ENCODE measurements at regions not wholly inside any gene's neighbourhood (a gene's known extent, or its start where the extent isn't known, plus 50 kb on each side); places are given as distances from the start of the nearest gene placed in this dataset.

GRCh38 chr5:167993771-167994170, 297.7 kb upstream of the WWC1 start:
- ChIA-PET CTCF (no interaction called here), POLR2A (no interaction called here)
- H3K27ac Mint-ChIP-seq = no peak overlapping the region
- H3K4me3 Mint-ChIP-seq = no peak overlapping the region
- no peak for DNase-seq
- H3K4me1 Mint-ChIP-seq (ENCODE audit: low read depth) = no peaks in the 10 kb centered on the region
- H3K27me3 Mint-ChIP-seq = no peaks in the 10 kb centered on the region
- intact Hi-C loops (cut with micrococcal nuclease) = no loop called here
- H3K9me3 Mint-ChIP-seq = no peaks in the 10 kb centered on the region
- H3K36me3 Mint-ChIP-seq = no peaks in the 10 kb centered on the region

DNA sequence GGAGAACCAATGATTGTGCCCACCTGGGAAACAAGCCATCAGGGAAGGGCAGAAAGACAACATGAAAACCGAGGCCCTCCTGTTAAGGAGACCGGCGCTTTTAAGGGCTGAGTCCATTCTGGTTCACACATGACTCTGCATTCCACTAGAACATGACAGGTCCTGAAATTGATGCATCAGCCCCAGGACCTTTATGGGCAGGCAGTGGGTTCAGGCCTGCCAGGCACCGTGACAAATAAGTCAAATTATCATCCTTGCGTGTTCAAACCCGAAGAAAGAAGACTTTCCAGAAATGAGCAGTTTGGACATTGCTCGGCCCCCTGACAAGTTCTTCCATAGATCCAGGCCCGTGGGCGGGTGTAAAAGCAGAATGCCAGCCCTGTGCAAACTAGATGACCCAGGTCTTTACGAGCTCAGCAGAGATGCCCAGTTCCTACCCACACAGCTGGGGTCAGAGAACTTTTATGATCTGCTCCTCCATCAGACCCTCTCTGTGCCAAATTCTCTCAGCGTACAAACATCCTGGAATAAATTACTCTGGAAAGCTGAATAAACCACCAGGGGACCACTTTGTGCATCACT, 295.5 kb upstream of the WWC1 start:
- H3K27ac Mint-ChIP-seq = no peak overlapping the region

GRCh38 chr5:167998148-167998767, 293.2 kb upstream of the WWC1 start:
- no peak for DNase-seq
- no peaks in the 10 kb centered on the region for H3K27me3 Mint-ChIP-seq
- H3K4me1 Mint-ChIP-seq (ENCODE audit: low read depth) = no peaks in the 10 kb centered on the region
- no peaks in the 10 kb centered on the region for H3K36me3 Mint-ChIP-seq
- intact Hi-C loops (cut with micrococcal nuclease) = no loop called here
- ChIA-PET POLR2A (no interaction called here), CTCF (interaction anchor here (1.2 kb wide), 1 partner anchor 58 kb away, joined by 3 read pairs; no protein-coding TSS in a partner anchor)
- no peak overlapping the region for H3K4me3 Mint-ChIP-seq
- H3K27ac Mint-ChIP-seq = no peak overlapping the region
- H3K9me3 Mint-ChIP-seq = no peaks in the 10 kb centered on the region

More for the DNA sequence above, 295.5 kb upstream of the WWC1 start:
- Mint-ChIP-seq H3K9me3 (no peaks in the 10 kb centered on the region), H3K27me3 (no peaks in the 10 kb centered on the region), H3K4me1 (ENCODE audit: low read depth) (no peaks in the 10 kb centered on the region), H3K4me3 (no peak overlapping the region), H3K36me3 (no peaks in the 10 kb centered on the region)
- intact Hi-C loops (cut with micrococcal nuclease) = no loop called here
- ChIA-PET POLR2A (no interaction called here), CTCF (no interaction called here)
- no peak for DNase-seq

DNA sequence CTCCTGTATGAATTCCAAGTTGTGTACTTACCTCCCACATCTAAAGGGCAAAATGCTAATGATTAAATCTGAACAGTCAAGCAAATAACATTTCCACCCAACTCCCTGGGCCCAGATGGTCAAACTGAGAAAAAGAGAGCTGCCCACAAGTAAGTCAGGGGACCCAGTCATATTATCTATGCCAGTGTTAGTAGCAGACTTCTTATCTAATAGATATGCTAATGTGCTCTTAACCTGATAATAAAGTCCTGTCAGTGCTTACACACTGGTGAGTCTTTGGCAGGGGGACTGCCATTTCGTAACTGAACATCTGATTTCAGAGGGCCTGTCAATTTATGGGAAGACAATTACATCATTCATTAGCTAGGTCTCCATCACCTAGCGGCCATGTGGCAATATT, 292.3 kb upstream of the WWC1 start:
- Mint-ChIP-seq H3K27ac (no peak overlapping the region), H3K27me3 (no peaks in the 10 kb centered on the region), H3K36me3 (no peaks in the 10 kb centered on the region), H3K9me3 (no peaks in the 10 kb centered on the region), H3K4me1 (ENCODE audit: low read depth) (no peaks in the 10 kb centered on the region), H3K4me3 (no peak overlapping the region)
- ChIA-PET CTCF (no interaction called here), POLR2A (no interaction called here)
- no peak for DNase-seq
- intact Hi-C loops (cut with micrococcal nuclease) = no loop called here

DNA sequence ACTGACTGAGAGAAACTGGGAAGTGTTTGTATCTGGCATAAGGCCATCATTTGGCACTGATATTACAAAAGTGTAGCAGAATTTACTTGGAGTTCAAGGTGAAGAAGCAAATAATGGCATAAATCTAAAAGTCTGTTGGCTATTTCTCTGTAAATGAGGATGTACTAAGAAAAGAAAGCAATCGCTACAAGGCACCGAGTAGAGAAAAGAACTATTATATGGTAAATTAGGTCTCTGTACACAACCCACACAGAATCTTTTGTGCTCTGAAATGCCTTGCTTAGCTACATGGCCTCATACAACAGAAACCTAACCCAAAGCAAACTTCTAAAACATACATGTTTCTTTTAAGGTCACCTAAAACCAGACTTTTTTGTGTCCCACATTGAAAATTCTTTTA, 290.1 kb upstream of the WWC1 start:
- H3K27ac Mint-ChIP-seq = no peak overlapping the region
- ChIA-PET POLR2A (no interaction called here), CTCF (no interaction called here)
- no peak overlapping the region for H3K4me3 Mint-ChIP-seq
- DNase-seq = no peak
- H3K36me3 Mint-ChIP-seq = no peaks in the 10 kb centered on the region
- H3K9me3 Mint-ChIP-seq = no peaks in the 10 kb centered on the region
- peaks cover 1% of the 10 kb centered on the region for H3K27me3 Mint-ChIP-seq
- intact Hi-C loops (cut with micrococcal nuclease) = no loop called here
- H3K4me1 Mint-ChIP-seq (ENCODE audit: low read depth) = no peaks in the 10 kb centered on the region

DNA sequence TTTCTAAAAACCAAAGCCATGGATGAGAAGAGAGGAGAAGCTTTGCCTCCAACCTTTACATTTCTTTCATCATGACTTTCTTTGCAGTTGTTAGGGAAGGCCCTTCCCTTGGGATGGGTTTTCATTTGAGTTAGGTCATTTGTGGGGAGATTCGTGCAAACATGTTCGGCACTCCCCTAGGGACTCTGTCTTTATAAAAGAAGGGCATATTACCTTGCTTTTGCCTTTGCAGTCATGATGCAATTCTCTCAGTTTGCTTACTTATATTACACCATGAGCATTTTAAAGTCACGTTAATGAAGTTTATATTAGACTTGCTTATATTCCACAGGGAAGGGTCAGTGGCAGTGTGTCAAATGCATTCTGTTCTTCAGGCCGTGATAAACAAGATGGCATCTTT, 289.3 kb upstream of the WWC1 start:
- no peak for DNase-seq
- no peaks in the 10 kb centered on the region for H3K9me3 Mint-ChIP-seq
- no peak overlapping the region for H3K4me3 Mint-ChIP-seq
- ChIA-PET CTCF (no interaction called here), POLR2A (no interaction called here)
- H3K27ac Mint-ChIP-seq = no peak overlapping the region
- peaks cover 1% of the 10 kb centered on the region for H3K27me3 Mint-ChIP-seq
- H3K4me1 Mint-ChIP-seq (ENCODE audit: low read depth) = no peaks in the 10 kb centered on the region
- intact Hi-C loops (cut with micrococcal nuclease) = no loop called here
- no peaks in the 10 kb centered on the region for H3K36me3 Mint-ChIP-seq

GRCh38 chr5:168005093-168005492, 286.4 kb upstream of the WWC1 start:
- intact Hi-C loops (cut with micrococcal nuclease) = no loop called here
- no peaks in the 10 kb centered on the region for H3K9me3 Mint-ChIP-seq
- CTCF ChIA-PET = no interaction called here
- peaks cover 1% of the 10 kb centered on the region for H3K27me3 Mint-ChIP-seq
- no peak for DNase-seq
- H3K27ac Mint-ChIP-seq = no peak overlapping the region
- no peaks in the 10 kb centered on the region for H3K36me3 Mint-ChIP-seq
- H3K4me3 Mint-ChIP-seq = no peak overlapping the region
- H3K4me1 Mint-ChIP-seq (ENCODE audit: low read depth) = no peaks in the 10 kb centered on the region
- POLR2A ChIA-PET = no interaction called here

- POLR2A ChIA-PET = no interaction called here
Measured at GRCh38 chr5:168005936-168006335, 285.5 kb upstream of the WWC1 start.

GRCh38 chr5:168006456-168007130, 284.9 kb upstream of the WWC1 start:
- CTCF ChIA-PET = no interaction called here

More at GRCh38 chr5:168005936-168006335, 285.5 kb upstream of the WWC1 start:
- Mint-ChIP-seq H3K4me1 (ENCODE audit: low read depth) (no peaks in the 10 kb centered on the region), H3K36me3 (no peaks in the 10 kb centered on the region), H3K27me3 (peaks cover 1% of the 10 kb centered on the region), H3K4me3 (no peak overlapping the region), H3K9me3 (no peaks in the 10 kb centered on the region), H3K27ac (no peak overlapping the region)
- CTCF ChIA-PET = no interaction called here
- DNase-seq = no peak
- intact Hi-C loops (cut with micrococcal nuclease) = no loop called here

DNA sequence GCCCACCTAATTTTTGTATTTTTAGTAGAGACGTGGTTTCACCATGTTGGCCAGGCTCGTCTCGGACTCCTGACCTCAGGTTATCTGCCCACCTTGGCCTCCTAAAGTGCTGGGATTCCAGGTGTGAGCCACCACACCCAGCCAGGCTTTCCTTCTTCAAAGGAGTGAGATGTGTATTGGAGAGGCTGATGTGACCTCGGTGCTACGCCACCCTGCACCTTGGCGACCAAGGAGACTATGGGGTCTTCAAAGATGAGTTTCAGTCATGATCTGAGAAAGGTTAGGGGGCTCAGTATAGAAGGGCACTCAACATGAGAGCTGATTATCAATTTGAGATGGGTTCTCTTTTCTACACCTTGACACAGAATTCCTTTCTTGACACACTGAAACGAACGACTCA, 284.2 kb upstream of the WWC1 start:
- no peak for DNase-seq
- Mint-ChIP-seq H3K4me1 (ENCODE audit: low read depth) (no peaks in the 10 kb centered on the region), H3K27me3 (peaks cover 1% of the 10 kb centered on the region), H3K9me3 (no peaks in the 10 kb centered on the region), H3K36me3 (no peaks in the 10 kb centered on the region), H3K27ac (no peak overlapping the region), H3K4me3 (no peak overlapping the region)
- intact Hi-C loops (cut with micrococcal nuclease) = no loop called here
- ChIA-PET POLR2A (no interaction called here), CTCF (no interaction called here)

More at GRCh38 chr5:168006456-168007130, 284.9 kb upstream of the WWC1 start:
- Mint-ChIP-seq H3K27ac (no peak overlapping the region), H3K4me1 (ENCODE audit: low read depth) (no peaks in the 10 kb centered on the region), H3K4me3 (no peak overlapping the region), H3K9me3 (no peaks in the 10 kb centered on the region), H3K36me3 (no peaks in the 10 kb centered on the region), H3K27me3 (peaks cover 1% of the 10 kb centered on the region)
- intact Hi-C loops (cut with micrococcal nuclease) = no loop called here
- no peak for DNase-seq
- POLR2A ChIA-PET = no interaction called here

DNA sequence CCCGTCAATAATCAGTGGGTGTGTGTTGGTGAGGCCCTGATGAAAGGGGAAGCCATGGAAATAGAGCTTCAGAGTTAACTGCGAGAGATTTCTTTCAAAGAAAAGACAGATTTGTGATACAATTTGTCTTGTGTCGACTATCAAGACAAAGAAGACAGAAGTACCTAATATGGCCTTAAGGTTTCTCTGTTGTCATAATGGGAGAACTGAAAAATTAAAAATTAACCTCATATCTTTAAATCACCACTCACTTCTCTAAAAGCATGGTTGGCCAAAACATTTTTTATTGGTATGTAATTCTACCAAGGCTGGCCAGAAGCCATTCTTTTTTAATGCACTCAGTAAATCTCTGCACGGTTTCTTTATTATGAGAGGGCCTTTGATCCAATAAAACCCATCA, 282.9 kb upstream of the WWC1 start:
- CTCF ChIA-PET = no interaction called here
- POLR2A ChIA-PET = no interaction called here
- Mint-ChIP-seq H3K4me1 (ENCODE audit: low read depth) (no peaks in the 10 kb centered on the region), H3K27ac (no peak overlapping the region), H3K9me3 (no peaks in the 10 kb centered on the region), H3K36me3 (no peaks in the 10 kb centered on the region), H3K27me3 (peaks cover 1% of the 10 kb centered on the region), H3K4me3 (no peak overlapping the region)
- intact Hi-C loops (cut with micrococcal nuclease) = no loop called here
- no peak for DNase-seq

- Mint-ChIP-seq H3K9me3 (no peaks in the 10 kb centered on the region), H3K4me1 (ENCODE audit: low read depth) (no peaks in the 10 kb centered on the region), H3K4me3 (no peak overlapping the region), H3K36me3 (no peaks in the 10 kb centered on the region), H3K27ac (no peak overlapping the region), H3K27me3 (no peaks in the 10 kb centered on the region)
- ChIA-PET CTCF (no interaction called here), POLR2A (no interaction called here)
- intact Hi-C loops (cut with micrococcal nuclease) = no loop called here
- no peak for DNase-seq
Measured at GRCh38 chr5:168011096-168011495, 280.3 kb upstream of the WWC1 start.

DNA sequence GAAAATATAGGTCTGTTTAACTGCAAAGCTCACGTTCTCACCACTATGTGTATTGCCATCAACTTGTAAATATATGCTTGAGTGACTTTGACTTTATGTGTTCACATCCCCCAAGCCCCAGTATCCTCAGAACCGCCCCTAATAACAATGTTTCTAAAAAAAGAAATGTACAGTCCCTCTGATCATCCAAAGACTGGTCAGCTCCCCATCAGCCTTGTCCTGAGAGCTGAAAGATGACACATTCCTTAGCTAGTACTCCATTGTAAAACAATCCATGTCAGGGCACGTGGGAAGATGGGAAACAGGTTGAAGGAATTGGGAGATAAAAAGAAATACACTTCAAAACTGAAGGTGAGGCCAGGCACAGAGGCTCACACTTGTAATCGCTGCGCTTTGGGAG, 279.4 kb upstream of the WWC1 start:
- no peak for DNase-seq
- intact Hi-C loops (cut with micrococcal nuclease) = no loop called here
- H3K9me3 Mint-ChIP-seq = no peaks in the 10 kb centered on the region
- ChIA-PET CTCF (no interaction called here), POLR2A (no interaction called here)
- H3K27ac Mint-ChIP-seq = no peak overlapping the region
- no peaks in the 10 kb centered on the region for H3K4me1 Mint-ChIP-seq (ENCODE audit: low read depth)
- no peak overlapping the region for H3K4me3 Mint-ChIP-seq
- no peaks in the 10 kb centered on the region for H3K36me3 Mint-ChIP-seq
- H3K27me3 Mint-ChIP-seq = no peaks in the 10 kb centered on the region
